Stomach (tissue), 8 donors: ENCODE measurements at regions not wholly inside any gene's neighbourhood (a gene's known extent, or its start where the extent isn't known, plus 50 kb on each side); places are given as distances from the start of the nearest gene placed in this dataset.

Experiments
- DNase-seq, 2 donors: peaks; one replicate each; pipeline versions ENCODE4 v3.0.0 to v3.0.0-alpha.2; 2013 to 2019
- H3K27ac ChIP-seq, 5 donors: fragments of 200-600 bp in 4 of 5; sonication (generic) in 4 of 5; one replicate each; pipeline ENCODE4 v1.5.1; 2013 to 2019; ENCODE audit warnings: mild to moderate bottlenecking in 1 of 5, moderate library complexity in 1 of 5
- H3K27me3 ChIP-seq, 3 donors: fragments of 200-600 bp; sonication (generic); one replicate each; pipeline ENCODE4 v1.5.1; 2017 to 2019; ENCODE audit warnings: mixed run types in 1 of 3
- H3K36me3 ChIP-seq, 4 donors: fragments of 200-600 bp; sonication (generic); 1 replicate in 3 of 4; 2 replicates in 1 of 4; pipeline ENCODE4 v1.5.1; 2016 to 2019
- H3K4me1 ChIP-seq, 4 donors: fragments of 200-600 bp; sonication (generic); one replicate each; pipeline ENCODE4 v1.5.1; 2016 to 2019
- H3K4me3 ChIP-seq, 4 donors: fragments of 200-600 bp; sonication (generic) in 3 of 4; one replicate each; pipeline ENCODE4 v1.5.1; 2016 to 2019; ENCODE audit warnings: mild to moderate bottlenecking in 1 of 4
- H3K9me3 ChIP-seq, 4 donors: fragments of 200-600 bp; sonication (generic); one replicate each; pipeline ENCODE4 v1.5.1; 2016 to 2019
- CTCF ChIP-seq, 7 experiments: fragments of 450-650 bp in 4 of 7; fragments of 200-600 bp in 3 of 7; sonication (generic) in 3 of 7; IDR thresholded peaks; one replicate each; pipeline ENCODE4 v1.5.1; 2016 to 2019; ENCODE audit warnings: antibody characterized with exemption in 7 of 7, control low read depth in 2 of 7, mild to moderate bottlenecking in 1 of 7
- EP300 ChIP-seq: sonication (generic); formaldehyde crosslinking; IDR thresholded peaks from one replicate; pipeline ENCODE4 v1.6.1; 2017; ENCODE audit warnings: antibody characterized with exemption
- POLR2A ChIP-seq, 4 donors: fragments of 450-650 bp; IDR thresholded peaks; one replicate each; pipeline ENCODE4 v1.6.1; 2016; ENCODE audit warnings: antibody characterized with exemption in 4 of 4, control low read depth in 2 of 4, mild to moderate bottlenecking in 1 of 4, moderate library complexity in 1 of 4
- POLR2AphosphoS5 ChIP-seq, 3 donors: sonication (generic); formaldehyde crosslinking; IDR thresholded peaks; one replicate each; pipeline ENCODE4 v1.6.1; 2016; ENCODE audit warnings: antibody characterized with exemption in 3 of 3
- WGBS, 5 donors: extraction: QIAGEN DNeasy Blood & Tissue Kit in 3 of 5; methylation state at CpG; one replicate each; pipeline versions ENCODE4 v1.1.5 to v1.1.7; 2013 to 2018; 5-methylcytosine and 5-hydroxymethylcytosine counted together
- intact Hi-C: fragments of 100-400 bp; cut with DNase I; formaldehyde crosslinking; loops from one replicate; pipeline ENCODE4 v1.15.1; 2023; ENCODE audit warnings: low total_unique reads
- donor health status: healthy with polysubstance abuse.
- donor health status: Bipolar disorder and iron deficiency.
- donor health status: healthy.

- Histone ChIP-seq H3K27me3 (no peaks in the 10 kb centered on the region), H3K4me3 (no peak overlapping the region), H3K36me3 (no peaks in the 10 kb centered on the region), H3K9me3 (no peaks in the 10 kb centered on the region), H3K27ac (no peak overlapping the region), H3K4me1 (peaks cover 0 to 29% (median 0%) of the 10 kb centered on the region in 4 donors)
- intact Hi-C loops: no loop called here
- TF ChIP-seq POLR2A (IDR thresholded peaks at IDR 0.05) (no peak), POLR2AphosphoS5 (IDR thresholded peaks at IDR 0.05) (no peak), CTCF (IDR thresholded peaks at IDR 0.05) (no peak), EP300 (no peak)
- no peak for DNase-seq
- 53 to 74% (median 63%) methylated on average over 1 of the region's 1 CpG for WGBS, 5 donors
Measured at GRCh38 chr1:173302366-173302765, 95.2 kb upstream of the TNFSF4 start.

GRCh38 chr1:173302890-173303829 is 96.0 kb upstream of the TNFSF4 start:
- Histone ChIP-seq H3K4me3 (no peak overlapping the region), H3K9me3 (no peaks in the 10 kb centered on the region), H3K27me3 (no peaks in the 10 kb centered on the region), H3K36me3 (no peaks in the 10 kb centered on the region), H3K4me1 (peaks cover 0 to 23% (median 0%) of the 10 kb centered on the region in 4 donors), H3K27ac (no peak overlapping the region)
- 67 to 74% (median 68%) methylated on average over 8 of the region's 8 CpGs for WGBS, 5 donors
- no peak for TF ChIP-seq CTCF (IDR thresholded peaks at IDR 0.05)
- intact Hi-C loops: no loop called here
- DNase-seq: no peak

GRCh38 chr1:173303984-173304383 is 96.9 kb upstream of the TNFSF4 start:
- 83 to 98% (median 91%) methylated on average over 1 of the region's 1 CpG for WGBS, 5 donors
- no peaks in the 10 kb centered on the region for H3K36me3 ChIP-seq
- intact Hi-C loops: no loop called here
- no peak overlapping the region for H3K27ac ChIP-seq
- H3K27me3 ChIP-seq: no peaks in the 10 kb centered on the region
- DNase-seq: no peak
- TF ChIP-seq EP300 (no peak), CTCF (IDR thresholded peaks at IDR 0.05) (no peak), POLR2A (IDR thresholded peaks at IDR 0.05) (no peak), POLR2AphosphoS5 (IDR thresholded peaks at IDR 0.05) (no peak)
- H3K4me3 ChIP-seq: no peak overlapping the region
- peaks cover 0 to 23% (median 0%) of the 10 kb centered on the region in 4 donors for H3K4me1 ChIP-seq
- H3K9me3 ChIP-seq: no peaks in the 10 kb centered on the region

GRCh38 chr1:173304529-173305227 is 97.5 kb upstream of the TNFSF4 start:
- TF ChIP-seq POLR2AphosphoS5 (IDR thresholded peaks at IDR 0.05) (no peak), CTCF (IDR thresholded peaks at IDR 0.05) (no peak), POLR2A (IDR thresholded peaks at IDR 0.05) (no peak), EP300 (no peak)
- Histone ChIP-seq H3K36me3 (no peaks in the 10 kb centered on the region), H3K4me1 (peaks cover 0 to 23% (median 0%) of the 10 kb centered on the region in 4 donors), H3K9me3 (no peaks in the 10 kb centered on the region), H3K4me3 (no peak overlapping the region), H3K27me3 (no peaks in the 10 kb centered on the region), H3K27ac (no peak overlapping the region)
- WGBS, 5 donors: 65 to 86% (median 80%) methylated on average over 1 of the region's 1 CpG
- intact Hi-C loops: no loop called here
- no peak for DNase-seq
